Skin epidermis (tissue), 12 donors: ENCODE measurements at regions not wholly inside any gene's neighbourhood (a gene's known extent, or its start where the extent isn't known, plus 50 kb on each side); places are given as distances from the start of the nearest gene placed in this dataset.
"Not testable (repeated sequence)": the region's sequence is repeated elsewhere in the genome, so short reads cannot be mapped to it uniquely, and the experiment has no call there.

Experiments used
- H3K27ac ChIP-seq, 21 experiments: fragments of 200-600 bp; sonication (generic) in 11 of 21; one replicate each; pipeline ENCODE4 v1.5.0; 2020; ENCODE audit warnings: mild to moderate bottlenecking in 3 of 21, inconsistent platforms in 2 of 21, moderate library complexity in 2 of 21
- H3K4me3 ChIP-seq, 7 experiments: fragments of 200-600 bp; sonication (generic) in 2 of 7; one replicate each; pipeline ENCODE4 v1.5.0; 2020; ENCODE audit warnings: inconsistent platforms in 2 of 7, mild to moderate bottlenecking in 2 of 7, moderate library complexity in 1 of 7

DNA sequence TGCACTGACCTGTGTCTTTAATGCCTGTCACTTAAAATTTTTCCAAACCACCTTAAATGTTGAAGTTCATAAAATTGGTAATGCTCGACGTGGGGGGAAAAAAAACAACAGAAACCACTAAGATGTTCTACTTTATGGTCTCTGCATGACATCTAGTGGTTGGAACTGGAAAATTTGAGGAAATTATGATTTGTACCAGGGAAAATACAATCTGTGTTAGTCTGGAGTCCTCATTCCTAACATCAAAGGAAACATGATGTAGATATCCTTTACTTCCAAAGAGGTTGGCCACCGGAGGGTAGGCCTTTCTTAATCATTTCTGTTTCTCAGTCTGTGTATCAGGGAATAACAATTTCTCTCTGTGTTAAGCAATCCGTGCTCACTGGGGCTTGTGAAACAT, 941.0 kb downstream of the LTN1 start:
- H3K27ac ChIP-seq, H3K4me3 ChIP-seq: not testable (repeated sequence)

DNA sequence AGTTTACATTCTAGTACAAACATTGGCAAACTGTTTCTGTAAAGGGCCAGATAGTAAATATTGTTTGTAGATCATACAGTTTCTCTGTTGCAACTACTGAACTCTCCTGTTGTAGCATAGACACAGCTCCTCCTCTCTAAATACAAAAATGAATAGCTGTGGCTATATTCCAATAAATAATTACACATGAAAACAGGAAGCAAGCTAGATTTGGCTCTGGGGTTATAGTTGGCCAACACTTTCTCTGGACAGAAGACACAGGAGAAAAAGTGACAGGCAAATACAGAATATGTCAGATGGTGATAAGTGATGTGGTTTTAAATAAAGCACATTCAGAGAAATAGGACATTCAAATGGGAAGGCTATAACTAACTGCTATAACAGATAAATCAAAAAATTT, 957.0 kb downstream of the LTN1 start:
- not testable (repeated sequence) for H3K4me3 ChIP-seq, H3K27ac ChIP-seq

DNA sequence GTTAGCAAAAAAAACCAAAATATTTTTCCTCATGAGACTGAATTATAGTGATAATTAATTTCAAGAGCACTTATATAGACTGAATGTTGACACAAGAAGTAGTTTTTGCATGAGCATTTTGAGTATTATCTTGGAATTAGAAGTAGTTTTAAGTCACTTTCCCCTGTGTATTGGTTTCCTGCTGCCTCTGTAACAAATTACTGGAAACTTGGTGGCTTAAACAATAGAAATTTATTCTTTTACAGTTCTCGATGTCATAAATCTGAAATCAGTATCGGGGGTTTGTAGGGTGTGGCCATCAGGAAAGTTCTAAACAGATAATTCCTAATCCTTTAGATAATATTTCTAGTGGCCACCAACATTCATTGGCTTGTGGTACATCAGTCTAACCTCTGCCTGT, 957.8 kb downstream of the LTN1 start:
- H3K27ac ChIP-seq, H3K4me3 ChIP-seq: not testable (repeated sequence)

DNA sequence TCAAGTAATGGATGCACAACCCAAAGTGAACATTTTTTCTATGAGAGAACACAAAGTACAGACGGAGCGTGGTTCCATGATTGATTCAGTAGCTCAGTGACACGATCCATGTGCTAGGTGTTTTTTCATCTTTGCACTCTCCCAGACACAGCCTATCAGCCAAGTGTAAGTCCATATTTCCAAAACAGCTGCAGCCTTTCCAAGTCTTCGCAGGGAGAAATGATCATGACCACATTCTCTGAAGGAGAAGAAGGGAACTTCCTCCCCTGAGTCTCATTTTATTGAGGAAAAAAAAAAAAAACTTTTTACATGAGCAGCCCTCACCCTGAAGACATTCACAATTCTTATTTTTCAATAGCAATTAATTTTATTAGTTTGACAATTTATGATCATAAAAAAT, 958.3 kb downstream of the LTN1 start:
- not testable (repeated sequence) for H3K27ac ChIP-seq, H3K4me3 ChIP-seq

DNA sequence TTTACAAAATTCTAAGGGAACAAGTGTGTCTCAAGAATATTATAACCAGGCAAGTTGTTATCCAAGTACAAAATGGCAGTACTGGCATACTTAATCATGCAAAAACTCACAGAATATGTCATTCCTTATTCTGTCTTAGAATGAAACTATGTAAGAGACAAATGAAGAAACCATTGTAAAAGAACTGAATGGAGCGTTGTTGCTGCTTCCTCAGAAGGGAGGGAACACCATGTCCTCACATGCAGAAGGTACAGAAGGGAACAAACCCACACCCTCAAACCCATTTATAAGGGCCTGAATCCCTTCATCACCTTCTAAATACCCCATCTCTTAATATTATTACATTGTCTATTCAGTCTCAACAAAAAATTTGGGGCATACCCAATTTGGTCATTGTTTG, 960.0 kb downstream of the LTN1 start:
- not testable (repeated sequence) for H3K27ac ChIP-seq, H3K4me3 ChIP-seq

DNA sequence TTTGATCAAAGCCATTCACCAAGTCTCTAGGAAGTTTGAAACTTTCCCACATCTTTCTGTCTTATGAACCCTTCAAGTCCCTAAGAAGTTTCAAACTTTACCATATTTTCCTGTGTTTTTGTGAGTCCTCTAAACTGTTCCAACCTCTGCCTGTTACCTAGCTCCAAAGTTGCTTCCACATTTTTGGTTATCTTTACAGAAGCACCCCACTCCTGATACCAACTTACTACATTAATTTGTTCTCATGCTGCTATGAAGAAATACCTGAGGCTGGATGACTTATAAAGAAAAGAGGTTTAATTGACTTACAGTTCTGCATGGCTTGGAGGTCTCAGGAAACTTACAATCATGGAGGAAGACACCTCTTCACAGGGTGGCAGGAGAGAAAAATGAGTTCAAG, 961.6 kb downstream of the LTN1 start:
- not testable (repeated sequence) for H3K4me3 ChIP-seq, H3K27ac ChIP-seq

DNA sequence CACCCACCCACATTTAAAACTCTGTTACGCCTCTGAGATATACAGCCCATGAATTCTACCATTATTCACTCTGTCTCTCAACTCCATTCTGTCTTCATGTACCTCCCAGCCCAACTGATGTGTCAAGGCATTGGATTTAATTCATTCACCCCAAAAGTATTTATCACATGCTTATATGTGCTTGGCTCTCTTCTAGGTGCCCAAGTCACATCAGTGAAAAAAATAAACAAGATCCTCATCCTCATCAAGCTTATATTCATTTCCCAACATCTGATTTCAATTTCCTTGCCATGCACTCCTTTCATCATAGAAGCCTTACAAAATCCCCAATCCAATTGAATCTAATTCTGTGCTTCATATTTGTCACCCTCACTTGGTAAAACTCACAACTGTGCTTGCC, 967.6 kb downstream of the LTN1 start:
- no peak overlapping the region for H3K4me3 ChIP-seq
- H3K27ac ChIP-seq = no peak overlapping the region

DNA sequence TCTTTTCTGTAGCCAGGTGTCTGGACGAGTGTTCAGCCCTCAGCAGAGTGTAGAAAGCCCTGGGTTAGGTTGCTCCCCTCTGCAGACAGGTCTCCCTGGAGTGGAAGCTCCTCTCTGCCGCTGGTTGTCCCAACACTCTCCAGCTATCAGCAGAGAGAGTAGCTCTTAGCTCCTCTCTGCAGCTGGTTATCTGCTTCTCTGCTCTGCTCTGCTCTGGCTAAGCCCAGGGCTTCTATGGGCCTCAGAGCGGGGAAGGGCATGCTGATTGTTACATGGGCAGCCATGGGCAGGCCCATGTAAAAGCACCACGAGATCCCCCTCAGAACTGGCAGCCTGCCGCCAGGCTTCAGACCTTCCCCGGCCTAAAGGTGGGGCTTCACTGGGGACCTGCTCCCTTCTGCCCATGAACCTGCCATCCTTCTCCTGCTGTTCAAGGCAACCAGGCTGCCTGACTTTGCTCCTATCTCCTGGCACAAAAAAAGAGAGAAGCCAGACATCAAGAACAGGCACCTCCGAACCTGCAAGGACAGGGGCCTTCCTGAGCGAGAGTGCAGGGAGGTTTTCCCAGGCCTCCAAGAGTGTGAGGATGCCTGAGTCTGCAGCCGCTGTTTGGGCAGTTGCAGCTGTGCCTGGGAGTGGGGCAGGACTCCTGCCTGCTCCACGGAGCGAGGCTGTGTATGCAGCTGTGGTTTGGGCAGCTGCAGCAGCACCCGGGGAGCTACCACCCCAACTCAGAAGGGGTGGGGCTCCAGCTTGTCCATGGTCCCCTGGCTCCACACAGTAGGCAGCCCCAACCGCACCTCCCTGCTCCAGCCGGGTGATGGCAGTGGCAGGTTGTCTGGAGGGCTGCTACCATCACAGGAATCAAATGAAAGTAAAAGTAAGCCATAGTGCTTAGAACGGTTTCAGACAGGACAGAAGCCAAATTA, 973.7 kb downstream of the LTN1 start:
- H3K27ac ChIP-seq = no peak overlapping the region
- no peak overlapping the region for H3K4me3 ChIP-seq

DNA sequence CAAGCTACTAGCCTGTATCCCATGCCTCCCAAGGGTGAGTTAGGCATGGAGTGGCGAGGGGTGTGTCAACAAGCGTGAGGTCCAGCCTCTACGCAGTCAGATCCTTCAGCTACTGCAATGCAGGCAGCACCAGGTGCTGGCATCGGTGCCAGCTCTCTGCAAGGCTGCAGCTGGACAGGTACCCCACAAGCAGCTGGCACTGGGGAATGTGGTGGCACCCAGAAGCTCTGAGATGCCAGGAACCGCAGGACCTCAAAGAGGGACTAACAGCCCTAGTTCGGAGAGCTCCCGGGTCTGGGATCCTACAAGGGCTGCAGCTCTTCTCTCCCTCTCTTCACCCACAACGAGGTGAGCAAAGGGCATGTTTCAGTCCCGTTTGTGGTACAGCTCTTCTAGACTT, 974.5 kb downstream of the LTN1 start:
- no peak overlapping the region for H3K27ac ChIP-seq

DNA sequence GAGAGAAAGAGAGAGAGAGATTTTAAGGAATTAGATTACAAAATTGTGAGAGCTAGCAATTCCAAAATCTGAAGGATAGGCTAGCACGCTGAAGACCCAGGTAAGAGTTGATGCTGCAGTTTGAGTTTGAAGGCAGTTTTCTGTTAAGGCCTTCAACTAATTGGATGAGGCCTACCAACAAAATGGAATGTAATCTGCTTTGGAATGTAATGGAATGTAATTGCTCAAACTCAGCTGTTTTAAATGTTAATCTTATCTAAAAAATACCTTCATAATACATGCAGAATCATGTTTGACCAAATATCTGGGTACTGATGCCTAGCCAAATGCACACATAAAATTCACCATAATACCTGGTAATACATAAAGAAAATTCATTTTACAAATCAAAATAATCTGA, 976.1 kb downstream of the LTN1 start:
- Histone ChIP-seq H3K4me3 (no peak overlapping the region), H3K27ac (no peak overlapping the region)

More for the DNA sequence above, 974.5 kb downstream of the LTN1 start:
- no peak overlapping the region for H3K4me3 ChIP-seq

DNA sequence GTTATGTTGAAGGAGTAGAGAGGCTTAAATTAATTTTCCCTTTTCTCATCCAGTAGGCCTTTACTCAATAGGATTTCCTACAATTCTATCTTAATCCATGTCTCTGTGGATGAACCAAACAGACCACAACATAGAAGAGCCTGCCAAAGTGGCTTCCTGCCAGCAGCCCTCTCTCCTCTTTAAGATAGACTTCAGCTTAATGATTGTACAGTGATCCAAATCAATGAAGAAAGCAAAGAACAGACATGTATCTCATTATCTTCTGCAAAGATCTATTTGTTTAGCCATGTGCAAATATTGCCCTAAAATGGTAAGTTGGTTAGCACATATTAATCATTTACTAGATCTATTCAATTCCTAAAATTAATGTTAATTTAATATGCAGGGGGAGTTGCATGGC, 979.6 kb downstream of the LTN1 start:
- not testable (repeated sequence) for H3K4me3 ChIP-seq, H3K27ac ChIP-seq

DNA sequence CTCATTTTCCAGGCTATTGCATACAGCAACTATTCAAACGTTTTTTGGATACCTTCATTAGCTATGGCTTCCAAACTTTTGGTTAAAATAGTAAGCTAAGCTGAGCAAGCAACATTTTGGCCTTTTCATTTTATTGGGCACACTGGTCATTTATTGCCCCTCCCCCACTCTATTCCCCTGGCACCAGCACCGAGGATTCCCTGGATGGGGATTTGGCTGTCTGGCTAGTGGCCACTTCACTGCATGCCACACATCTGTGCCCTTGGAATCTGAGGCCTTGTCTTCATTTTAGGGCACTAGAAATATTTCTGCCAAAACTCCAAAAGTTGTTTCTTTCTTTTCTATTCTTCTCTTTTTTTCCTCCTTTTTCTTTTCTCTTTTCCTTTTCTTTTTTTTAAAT, 980.7 kb downstream of the LTN1 start:
- not testable (repeated sequence) for H3K4me3 ChIP-seq, H3K27ac ChIP-seq

DNA sequence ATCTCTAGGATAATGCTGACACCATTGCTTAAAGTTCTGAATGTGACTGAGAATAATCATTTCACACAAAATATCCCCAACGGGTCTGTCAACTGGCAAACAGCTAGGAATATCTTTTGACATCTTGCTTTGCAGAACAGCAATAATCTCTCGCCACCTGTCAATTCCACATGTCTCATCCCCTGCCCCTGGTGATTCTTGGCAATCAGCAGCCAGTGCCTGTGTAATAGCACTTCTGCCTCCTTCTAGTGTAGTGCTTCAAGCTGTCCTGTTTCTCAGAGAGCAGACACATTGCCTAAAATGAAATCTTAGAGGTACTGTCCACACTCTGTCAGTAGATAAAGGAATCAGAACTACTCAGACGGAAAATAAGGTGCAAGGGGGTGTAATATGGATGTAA, 984.4 kb downstream of the LTN1 start:
- not testable (repeated sequence) for H3K27ac ChIP-seq, H3K4me3 ChIP-seq

DNA sequence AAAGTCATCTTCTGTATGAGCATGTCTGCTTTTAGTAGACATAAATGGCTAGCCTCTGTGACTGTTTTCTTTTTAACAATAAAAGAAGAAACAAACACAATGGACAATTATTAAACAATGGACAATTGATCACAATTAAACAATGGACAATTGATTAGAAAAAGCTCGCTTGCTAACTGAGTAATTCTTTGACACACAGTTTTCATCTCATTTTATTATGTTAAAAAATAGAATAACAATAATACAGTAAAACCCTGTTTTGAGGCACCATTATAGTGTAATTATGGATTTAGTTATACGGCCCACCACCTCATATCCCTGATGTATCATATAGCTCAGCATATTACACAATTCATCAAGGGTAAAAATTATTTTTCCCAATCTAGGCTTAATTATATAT, 989.0 kb downstream of the LTN1 start:
- not testable (repeated sequence) for H3K27ac ChIP-seq, H3K4me3 ChIP-seq

DNA sequence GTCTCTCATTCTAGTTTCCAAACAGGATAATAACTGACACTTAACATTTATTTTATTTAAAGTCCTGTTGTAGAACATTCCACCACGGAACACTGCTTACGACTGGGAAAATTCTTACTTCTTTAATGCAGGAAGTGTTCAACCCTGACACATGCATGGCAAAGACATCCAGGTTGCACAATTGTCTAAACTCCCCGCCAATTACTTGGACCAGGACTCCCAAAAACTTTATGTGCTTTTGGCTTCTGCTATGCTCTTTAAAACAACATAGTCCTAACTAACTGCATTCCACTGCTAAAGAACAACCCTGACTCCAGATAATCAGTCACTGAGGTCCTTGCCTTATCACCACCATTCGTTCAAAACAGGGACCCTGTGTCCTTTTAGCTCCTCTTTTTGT, 995.8 kb downstream of the LTN1 start:
- not testable (repeated sequence) for H3K27ac ChIP-seq, H3K4me3 ChIP-seq

DNA sequence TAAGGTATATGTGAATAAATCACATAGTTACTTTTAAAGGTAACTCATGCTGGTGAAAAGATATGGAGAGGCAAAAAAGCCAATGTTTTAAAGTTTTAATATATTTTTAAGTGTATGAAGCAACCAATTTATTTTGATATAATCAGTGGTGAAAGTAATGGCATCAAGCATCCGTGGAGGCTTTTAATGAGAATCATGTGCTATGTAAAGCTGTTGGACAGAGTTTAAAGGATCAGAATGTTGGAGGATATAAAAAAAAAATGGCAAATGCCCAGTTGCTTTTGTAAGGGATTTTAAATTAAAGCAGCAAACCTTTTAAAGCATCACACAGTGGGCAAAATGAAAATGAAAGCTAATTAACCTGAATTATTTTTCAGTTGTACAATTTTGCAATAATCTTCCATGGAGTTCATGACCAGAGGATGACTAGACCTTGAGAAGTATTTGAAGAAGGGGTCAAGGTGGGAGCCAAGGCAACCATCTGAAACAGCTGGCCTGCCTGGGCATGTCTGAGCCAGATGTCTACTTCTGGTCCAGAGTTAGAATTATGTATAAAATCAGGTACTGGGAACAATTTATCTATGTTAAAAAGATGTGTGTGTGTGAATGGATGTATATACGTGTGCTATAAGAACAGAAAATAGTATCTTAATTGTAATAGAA, 1007.9 kb downstream of the LTN1 start:
- not testable (repeated sequence) for H3K27ac ChIP-seq

DNA sequence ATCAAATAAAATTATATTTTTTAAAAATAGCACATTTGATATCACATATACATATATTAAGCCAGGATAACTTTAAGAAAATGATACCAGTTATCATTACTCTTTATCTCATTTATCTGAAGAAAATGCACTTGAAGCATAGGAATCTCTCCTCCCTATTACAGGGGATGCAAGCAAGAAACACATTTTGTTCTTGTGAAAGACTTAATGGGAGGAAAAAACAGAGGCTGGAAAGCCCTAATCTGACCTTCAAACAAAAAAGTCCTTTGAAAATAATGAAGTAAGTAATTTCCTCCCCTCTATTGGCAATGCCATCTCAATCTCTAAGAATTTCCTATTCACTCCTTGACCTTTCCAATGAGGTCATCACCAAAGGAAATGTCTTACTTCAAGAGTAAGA, 1012.6 kb upstream of the ADAMTS5 start:
- not testable (repeated sequence) for H3K4me3 ChIP-seq, H3K27ac ChIP-seq

More for the DNA sequence above, 1007.9 kb downstream of the LTN1 start:
- H3K4me3 ChIP-seq = not testable (repeated sequence)

DNA sequence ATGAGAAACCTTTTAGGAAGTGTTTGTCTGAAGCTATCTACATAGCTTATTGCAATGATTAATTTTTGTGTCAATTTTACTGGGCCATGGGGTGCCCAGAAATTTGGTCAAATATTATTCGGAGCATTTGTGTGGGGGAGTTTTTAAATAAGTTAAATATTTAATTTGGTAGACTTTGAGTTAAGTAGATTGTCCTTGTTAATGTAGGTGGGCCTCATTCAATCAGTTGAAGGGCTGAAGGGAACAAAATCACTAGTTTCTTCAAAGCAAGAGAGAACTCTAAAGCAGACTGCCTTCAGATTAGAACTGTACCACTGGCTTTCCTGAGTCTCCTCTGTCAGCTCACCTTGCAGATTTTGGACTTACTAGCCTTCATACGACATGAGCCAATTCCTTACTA, 1008.6 kb upstream of the ADAMTS5 start:
- Histone ChIP-seq H3K4me3 (no peak overlapping the region), H3K27ac (no peak overlapping the region)

DNA sequence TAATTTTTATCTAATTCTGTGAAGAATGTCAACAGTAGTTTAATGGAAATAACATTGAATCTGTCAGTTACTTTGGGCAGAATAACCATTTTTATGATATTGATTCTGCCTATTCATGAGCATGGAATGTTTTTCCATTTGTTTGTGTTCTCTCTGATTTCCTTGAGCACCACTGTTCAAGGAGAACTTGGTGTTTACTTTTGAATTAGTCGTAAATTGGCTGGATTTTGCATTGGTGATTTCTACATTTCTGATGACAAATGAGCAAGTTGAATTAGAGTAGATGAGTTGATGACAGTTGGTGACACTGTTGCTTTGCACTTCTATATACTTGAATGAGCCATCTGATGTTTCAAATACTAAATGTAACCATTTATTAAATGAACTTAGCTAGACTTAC, 1007.3 kb upstream of the ADAMTS5 start:
- H3K27ac ChIP-seq, H3K4me3 ChIP-seq: not testable (repeated sequence)

DNA sequence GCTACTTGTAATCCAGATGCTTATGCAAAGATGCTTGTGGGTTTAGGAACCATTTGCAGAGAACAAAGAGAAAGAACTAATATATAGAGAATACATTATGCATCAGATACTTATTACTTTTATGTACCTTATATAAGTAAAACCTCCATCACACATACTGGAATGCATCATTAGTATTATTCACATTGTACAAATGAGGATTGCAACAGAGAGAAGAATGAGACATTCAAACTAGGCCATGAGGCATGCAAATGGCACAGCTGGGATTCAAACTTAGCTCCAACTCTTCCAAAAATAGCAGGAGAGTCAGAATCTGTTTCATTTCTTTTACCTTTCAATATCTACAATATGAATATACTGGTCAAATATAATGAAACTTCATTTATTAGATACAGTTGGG, 1001.4 kb upstream of the ADAMTS5 start:
- H3K4me3 ChIP-seq, H3K27ac ChIP-seq: not testable (repeated sequence)

DNA sequence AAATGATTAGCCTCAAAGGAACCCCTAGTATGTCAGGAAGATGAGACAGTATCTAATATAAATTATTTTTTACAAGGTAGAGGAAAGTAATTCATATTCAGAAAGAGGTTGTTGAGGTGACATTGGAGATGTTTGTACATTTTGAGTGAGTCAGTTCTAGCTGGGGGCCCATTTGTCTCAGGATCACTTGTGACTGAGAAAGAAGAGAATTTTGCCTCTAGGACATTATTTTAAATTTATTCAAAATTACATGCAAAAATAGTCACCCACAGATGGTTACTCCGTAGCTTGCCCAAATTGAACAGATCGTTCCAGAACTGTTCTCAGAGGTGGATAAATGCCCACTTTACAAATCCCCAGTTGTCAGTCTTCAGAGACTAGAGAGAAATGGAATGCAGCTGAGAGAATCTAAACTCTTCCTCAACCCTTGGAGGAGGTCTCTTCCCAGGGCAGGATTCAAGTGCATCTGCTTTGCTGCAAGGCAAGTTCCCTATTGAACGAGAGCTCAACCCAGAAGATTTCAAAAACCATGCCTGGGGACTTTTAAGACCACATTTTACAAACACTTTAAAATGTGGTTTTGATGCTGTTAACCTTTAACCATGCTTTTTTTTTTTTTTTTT, 987.8 kb upstream of the ADAMTS5 start:
- Histone ChIP-seq H3K27ac (no peak overlapping the region), H3K4me3 (no peak overlapping the region)
